Fibroblast of skin of left quadriceps (primary cell): ENCODE measurements at regions not wholly inside any gene's neighbourhood (a gene's known extent, or its start where the extent isn't known, plus 50 kb on each side); places are given as distances from the start of the nearest gene placed in this dataset.
"Not testable (repeated sequence)": the region's sequence is repeated elsewhere in the genome, so short reads cannot be mapped to it uniquely, and the experiment has no call there.

Source experiments
- DNase-seq, 2 experiments: peaks; one replicate each; pipeline ENCODE4 v3.0.0-alpha.2; 2013; ENCODE audit warnings: low read depth in 2 of 2

DNA sequence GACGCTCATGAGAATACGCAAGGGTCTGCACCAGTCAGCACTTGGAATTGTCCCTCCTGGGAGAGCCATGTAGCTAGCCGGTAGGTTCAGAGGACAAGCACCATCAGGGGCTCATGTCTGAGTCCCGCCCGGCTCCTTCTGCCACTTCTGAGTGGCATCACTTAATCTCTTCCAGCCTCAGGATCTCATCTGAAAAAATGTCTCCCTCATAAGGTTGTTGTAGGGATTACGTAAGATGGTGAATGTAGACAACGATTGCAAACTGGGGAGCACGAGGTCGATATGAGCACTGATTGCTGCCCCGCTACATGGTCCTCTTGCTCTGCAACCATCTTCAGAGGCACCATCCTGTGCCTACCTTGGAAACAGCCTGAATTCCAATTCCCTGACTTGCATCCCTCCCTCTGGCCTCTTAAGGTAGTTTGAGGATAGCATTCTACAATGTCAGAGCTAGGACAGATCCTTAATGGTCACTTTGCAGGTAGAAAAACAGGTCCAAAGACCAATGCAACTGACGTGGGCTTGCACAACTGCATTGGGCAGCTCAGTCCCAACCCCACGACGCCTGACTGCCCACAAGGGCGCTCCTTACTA is 115.8 kb upstream of the TMEM45B start:
- no peak for DNase-seq

DNA sequence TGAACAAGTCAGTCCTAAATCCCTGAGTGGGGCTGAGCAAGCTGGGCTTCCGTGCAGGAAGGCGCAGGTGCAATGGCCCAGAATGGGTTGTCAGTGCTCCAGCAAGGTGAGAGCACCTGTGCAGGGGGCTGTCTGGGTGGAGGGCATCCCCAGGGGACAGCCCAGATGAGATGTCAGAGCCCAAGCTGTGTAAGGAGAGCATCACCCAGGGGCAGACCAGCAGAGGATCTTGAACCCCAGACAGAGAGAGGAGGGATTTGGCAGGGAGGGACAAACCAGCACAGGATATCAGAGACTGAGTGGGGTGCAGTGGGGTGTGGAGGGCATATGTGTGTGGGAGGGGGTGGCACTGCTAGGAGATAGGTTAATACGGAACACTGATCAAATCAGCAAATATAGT is 114.9 kb upstream of the TMEM45B start:
- DNase-seq: no peak

DNA sequence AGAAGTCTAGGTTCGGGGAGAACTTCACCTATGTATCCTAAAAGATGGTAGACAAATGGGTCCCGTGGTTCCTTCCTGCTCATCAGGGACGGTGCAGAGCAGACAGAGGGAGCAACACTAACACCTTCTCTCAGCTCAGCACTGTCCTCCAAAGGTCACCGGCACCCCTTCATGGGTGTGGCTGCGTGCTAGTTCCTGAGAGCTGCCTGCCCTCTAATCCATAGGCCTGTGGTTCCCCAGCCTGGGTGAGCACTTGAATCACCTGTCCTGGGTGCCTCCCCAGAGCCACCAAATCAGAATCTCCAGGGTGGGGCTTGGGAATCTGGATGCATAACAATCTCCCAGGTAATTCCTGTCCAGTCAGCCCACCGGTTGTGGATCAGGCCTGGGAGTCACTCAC is 113.9 kb upstream of the TMEM45B start:
- no peak for DNase-seq

DNA sequence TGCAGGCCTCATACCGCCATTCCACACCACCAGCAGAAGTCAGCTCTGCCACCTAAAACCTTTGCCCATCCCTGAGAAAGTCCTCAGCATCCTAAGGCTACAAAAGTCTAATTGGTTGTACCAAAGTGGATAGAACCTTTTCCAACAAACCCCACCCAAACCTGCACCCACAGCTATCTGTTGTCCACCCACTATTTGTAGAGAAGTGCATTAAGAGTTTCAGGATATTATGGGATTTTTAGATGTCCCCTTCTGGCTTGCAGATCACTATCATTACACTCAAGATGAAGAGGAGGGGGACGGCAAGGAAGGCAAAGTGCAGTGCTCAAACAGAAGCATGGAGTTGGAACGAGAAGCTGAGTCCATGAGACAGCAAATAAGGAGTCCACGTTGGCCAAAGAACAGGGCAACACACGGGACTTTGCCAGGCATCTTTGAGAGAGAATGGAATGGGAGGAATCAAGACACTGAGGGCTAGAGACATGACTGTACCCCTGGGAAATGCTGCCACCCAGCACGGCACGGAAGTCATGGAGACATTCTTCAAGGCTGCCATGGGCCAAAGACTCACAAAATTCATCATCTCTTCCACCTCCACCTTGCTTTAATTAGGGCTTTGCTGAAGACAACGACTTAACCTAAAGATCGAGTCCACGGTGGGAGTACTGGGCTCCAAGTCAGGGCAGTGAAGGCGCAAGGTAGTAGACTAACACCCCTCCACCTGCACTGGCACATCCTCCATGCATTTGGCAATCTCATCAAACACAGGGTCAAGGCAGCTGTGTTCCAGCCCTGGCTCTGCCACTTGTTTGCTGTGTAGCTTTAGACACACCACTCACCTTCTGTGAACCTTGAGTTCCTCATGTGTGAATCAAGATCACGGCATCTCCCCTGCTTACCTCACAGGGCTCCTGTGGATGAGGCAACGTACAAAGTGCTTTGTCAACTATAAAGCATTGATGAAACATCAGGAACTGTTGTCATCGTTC is 112.9 kb upstream of the TMEM45B start:
- DNase-seq: no peak

DNA sequence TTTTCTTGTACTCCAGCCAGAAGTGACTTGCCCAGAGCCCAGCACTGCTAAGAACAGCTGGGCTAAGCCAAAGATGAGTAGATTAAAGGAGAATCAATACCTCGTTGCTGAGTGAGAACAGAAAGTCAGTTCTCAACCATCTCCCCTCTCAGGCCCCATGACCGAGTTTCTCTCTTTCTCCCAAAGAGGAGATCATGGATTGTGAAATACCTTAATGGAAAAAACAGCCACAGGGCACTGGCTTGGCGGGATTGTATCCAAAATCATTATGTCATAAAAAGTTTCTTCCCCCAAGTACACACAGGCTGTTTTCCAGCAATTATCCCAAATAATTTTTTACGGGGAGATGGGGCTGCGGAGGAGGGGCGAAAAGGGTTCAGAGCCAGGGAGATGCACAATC is 111.8 kb upstream of the TMEM45B start:
- no peak for DNase-seq

DNA sequence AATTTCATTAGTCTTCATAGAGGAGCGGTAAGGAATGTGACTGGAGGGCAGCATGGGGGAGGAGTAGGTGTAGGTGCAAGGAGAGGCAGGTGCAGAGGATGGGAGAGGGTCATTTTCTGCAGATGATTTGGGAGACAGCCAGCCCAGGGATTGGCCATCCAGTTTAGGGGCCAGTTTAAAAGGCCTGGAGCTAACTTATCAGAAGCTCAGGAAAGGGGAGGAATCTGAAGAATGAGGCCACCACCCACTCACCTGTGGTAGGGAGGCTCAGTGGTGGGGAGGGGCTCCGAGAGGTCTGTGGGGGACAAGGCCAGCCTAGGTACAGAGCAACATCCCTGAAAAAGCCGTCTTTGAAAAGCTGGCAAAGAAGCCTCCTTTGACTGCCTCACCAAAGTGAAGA is 110.8 kb upstream of the TMEM45B start:
- no peak for DNase-seq

DNA sequence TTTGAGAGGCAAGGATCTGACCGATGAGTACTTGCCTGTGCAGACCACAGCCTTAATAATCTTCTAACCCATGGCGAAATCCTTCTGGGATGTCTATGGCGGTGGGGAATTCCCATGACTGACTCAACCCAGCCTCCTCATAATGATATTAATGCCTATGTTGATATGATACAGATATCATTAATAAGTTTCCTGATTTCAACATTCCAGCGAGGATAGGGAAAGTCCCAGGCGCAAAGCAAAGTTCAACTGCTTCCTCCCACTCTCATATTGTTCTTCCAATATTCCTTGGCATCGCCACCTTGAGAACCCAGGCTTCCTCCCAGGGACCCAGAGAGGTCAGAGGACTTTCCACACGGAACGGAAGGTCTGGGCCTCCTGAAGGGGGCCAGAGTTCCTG is 110.3 kb upstream of the TMEM45B start:
- no peak for DNase-seq

DNA sequence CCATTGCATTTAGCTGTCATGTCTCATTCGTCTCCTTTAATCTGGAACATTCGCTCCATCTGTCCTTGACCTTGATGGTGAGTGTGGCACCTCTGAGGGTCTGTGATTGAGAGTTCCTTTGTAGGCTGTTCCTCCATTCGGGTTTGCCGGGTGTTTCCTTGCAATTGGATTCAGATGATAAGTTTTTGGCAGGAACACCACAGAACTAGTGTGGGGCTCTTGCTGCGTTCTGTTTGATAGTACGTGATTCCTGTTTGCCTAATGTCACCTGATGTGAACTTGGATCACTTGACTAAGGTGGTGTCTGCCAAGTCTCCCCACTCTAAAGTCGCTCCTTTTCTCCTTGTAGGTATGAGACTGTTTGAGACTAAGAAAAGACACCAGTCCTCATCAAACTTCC is 109.7 kb upstream of the TMEM45B start:
- DNase-seq: no peak

DNA sequence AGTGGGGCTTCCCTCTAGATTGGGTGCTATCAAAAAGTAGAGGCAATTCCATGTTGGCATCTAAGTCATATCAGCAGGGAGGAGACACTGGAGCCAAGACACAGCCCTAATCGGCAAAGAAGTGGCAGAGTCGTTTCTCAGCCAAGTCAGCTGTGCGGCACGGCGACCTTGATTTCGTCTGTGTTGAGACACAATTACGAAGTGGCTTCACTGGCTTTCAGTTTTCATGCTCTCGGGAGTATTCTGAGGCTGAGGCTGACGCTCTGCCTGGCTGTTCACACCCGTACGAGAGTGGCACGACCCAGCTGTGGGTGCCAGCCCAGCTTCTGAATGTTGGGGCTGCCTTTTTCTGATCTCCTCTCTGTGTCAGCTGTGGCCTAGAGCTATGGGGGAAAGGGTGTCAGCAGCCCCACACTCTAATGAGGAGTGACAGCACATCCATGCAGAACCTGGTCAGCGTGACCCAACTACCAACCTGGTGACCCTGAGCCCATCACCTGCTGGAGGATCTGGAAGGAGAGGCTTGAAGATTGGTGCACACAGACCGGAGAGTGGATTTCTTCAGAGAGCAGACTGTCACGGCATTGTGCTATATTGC is 105.7 kb upstream of the TMEM45B start:
- no peak for DNase-seq

DNA sequence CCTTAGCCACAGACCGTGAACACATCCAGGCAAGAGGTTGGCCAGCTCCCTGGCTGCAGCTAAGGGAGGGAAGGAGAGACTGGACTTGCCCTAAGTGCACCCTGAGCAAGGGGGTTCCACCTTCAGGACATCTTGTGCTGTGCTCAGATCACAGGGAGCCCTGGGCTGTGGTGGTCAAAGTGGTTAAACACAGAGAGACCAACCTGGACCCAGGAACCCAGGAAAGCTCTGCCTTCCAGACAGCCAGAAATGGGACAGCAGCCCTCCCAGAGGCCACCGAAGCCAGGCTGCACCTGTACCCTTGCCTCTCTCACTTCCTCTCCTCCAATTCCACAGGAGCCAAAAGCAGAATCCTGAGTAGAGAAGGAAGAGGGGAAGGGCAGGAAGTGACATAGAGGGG is 105.2 kb upstream of the TMEM45B start:
- no peak for DNase-seq

DNA sequence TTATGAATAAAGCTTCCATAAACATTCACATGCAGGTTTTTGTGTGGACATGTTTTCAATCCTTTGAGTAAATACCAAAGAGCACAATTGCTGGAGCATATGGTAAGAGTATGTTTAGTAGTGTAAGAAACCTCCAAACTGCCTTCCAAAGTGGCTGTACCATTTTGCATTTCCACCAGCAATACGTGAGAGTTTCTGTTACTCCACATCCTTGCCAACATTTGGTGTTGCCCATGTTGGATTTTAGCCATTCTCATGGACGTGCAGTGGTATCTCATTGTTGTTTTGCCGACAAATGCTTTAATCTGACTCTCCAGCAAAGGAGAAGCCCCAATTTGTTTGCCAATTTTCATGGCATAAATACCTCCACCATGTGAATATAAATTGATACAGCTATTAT is 103.9 kb upstream of the TMEM45B start:
- no peak for DNase-seq

DNA sequence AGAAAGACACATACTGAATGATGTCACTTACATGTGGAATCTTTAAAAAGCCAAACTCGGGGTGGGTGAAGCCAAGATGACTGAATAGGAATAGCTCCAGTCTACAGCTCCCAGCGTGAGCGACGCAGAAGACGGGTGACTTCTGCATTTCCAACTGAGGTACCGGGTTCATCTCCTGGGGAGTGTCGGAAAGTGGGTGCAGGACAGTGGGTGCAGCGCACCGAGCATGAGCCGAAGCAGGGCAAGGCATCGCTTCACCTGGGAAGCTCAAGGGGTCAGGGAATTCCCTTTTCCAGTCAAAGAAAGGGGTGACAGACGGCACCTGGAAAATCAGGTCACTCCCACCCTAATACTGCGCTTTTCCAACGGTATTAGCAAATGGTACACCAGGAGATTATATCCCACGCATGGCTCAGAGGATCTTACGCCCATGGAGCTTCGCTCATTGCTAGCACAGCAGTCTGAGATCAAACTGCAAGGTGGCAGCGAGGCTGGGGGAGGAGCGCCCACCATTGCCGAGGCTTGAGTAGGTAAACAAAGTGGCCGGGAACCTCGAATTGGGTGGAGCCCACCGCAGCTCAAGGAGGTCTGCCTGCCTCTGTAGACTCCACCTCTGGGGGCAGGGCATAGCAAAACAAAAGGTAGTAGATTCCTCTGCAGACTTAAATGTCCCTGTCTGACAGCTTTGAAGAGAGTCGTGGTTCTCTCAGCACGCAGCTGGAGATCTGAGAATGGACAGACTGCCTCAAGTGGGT is 103.0 kb upstream of the TMEM45B start:
- not testable (repeated sequence) for DNase-seq

DNA sequence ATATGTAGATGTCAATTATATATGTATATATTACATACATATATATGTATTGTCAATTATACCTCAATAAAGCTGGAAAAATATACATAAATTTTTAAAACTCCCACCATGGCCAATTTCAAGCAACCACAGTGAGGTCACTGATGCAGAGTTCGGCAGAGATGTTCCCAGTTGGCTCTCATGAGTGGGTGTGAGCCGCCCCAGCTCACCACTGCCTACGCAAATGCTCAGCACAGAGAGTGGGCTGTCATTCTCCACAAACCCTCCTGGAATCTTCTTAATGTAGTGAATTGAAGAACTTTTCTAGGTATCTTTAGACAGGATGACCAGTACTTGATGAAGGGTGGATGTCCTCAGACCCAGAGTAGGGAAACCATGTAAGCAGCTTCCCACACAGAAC is 96.6 kb upstream of the TMEM45B start:
- DNase-seq: no peak

DNA sequence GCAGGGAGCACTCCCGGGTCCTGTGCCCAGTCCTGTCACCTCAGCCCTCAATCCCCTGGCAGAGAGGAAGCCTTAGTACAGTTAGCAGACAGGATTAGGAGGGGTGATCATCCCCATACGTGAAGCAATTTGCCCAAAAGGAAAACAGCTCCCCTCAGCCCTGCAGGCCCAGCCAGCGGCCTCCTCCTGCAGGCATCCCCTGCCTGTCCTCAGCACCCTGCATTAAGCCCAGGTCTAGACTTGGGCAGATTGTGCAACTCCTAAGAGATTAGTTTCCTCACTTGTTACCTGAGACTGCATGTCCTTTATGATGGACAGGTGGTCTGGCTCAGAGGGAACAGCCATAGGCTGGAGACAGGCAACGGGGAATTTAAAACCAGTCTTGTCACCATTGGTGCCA is 95.5 kb upstream of the TMEM45B start:
- DNase-seq: no peak

DNA sequence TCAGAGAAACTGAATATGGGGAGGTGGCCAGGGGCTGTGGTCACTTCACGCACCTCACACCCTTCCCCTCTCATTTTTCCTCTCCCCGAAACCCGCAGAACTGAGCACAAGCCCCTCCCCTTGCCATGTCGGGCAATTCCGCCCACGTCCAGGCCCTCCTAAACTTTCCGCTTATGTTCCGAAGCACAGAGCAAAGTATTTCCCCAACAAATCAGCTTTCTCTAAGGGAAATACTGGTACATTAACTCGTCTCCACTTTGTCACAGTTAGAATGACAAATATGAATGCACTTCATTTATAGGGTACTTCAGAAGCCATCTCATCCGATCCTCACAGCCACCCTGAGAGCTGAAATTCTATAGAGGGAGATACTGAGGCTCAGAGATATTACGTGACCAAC is 94.7 kb upstream of the TMEM45B start:
- DNase-seq: no peak

DNA sequence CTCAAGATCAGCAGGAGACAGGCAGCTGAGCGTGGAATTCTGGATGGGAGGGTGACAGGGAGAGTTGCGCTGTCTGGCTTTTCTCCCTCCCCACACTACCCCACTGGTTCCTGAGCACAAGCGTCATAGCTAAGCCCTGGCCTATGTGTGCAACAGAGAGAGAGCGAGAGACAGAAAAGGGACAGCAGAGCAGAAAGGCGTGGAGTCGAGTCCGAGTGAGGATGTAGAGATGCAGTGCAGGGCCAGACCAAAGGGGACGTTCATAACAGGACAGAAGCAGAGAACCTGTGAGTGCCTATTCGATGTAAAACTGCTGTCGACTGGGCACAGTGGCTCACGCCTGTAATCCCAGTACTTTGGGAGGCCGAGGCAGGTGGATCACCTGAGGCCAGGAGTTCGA is 94.0 kb upstream of the TMEM45B start:
- no peak for DNase-seq

DNA sequence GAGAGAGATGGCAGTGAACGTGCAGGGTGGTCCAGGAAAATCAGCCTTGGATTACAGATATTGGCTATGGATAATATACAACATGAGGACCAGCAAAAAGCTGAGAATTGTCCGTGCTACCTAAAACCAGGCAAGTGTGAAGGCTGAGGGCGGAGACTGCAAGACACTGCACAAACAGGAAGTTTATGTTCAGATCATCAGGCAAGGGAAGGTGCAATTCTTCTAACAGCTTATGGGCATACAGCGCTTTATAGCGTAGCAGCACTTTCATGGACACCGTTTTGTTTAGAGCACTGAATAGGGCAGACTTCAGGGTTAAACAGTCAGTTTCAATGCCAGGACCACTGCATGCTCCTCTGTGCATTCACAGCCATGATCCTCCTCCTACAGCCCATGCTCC is 93.1 kb upstream of the TMEM45B start:
- DNase-seq: no peak

DNA sequence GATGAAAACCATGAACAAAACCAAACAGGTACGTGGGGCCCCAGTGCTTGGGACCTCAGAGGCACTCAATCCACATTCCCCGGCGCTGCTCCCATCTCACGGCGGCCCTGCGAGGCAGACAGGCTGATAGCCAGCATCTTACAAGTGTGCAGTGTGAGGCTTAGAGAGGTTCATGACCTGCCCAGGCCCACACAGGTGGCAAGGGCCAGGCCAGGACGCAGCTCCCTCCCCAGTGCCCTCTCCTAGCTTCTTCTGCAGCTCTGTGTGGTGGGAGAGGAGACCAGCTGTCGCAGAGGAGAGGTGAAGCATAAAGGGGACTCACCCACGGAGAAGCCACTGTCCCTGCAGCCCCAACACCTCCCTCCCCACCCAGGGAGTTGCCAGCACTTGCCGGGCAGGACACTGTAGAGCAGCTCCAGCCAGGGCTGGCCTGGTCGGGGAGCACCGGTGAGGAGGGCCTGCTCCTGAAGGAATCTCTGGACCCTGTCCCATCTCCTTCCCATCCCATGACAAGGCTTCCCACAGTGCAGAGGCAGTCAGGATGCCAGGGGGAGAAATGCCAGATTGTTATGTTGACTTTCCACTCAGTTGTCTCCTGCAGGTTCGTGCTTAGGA is 92.4 kb upstream of the TMEM45B start:
- no peak for DNase-seq

DNA sequence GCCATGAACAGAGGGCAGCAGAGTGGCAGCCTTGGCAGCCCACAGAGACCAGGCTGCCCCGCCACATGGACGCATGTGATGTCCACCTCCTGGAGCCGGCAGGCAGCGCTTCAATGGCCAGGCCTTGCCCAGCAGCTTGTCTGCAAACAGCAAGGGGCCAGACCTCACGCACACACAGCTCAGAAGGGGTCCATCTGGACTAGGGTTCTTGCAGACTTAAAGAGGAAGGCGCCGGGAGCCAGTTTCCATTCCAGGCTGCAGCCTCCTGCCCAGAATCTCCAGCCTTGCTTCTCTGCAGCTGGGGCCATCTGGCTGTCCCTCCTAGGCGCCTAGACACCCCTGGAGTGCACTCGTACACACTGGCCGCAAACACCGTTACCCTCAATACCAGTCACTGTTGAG is 91.9 kb upstream of the TMEM45B start:
- no peak for DNase-seq

DNA sequence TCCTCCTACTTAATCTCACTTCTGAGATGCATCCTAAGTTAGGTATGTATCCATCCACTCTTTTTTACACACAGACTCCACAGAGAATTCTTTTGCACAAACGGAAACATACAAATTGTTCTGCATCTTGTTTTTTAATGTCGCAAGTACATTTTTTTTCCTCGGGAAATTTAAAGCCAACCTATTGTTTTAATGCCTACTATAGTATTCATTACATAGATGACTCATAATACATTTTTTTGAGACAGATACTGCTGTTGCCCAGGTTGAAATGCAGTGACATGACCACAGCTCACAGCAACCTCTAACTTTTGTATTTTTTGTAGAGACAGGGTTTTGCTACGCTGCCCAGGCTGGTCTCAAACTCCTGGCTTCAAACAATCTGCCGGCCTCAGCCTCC is 90.8 kb upstream of the TMEM45B start:
- no peak for DNase-seq

DNA sequence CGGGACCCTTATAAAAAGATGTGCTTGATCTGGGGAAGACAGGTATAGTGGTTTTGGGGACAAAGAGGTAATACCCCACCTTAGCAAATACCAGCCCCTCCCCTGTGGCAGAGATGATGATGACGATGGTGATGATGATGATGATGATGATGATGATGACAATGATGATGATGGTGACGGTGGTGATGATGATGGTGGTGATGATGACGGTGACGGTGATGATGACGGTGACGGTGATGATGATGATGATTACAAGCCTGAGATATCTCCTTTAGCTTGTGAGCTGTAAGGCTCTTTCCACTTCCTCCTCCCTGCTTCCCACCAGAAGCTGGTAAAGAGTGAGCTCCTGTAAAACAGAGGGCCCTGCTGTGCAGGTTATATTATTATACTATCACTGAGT is 89.5 kb upstream of the TMEM45B start:
- no peak for DNase-seq

DNA sequence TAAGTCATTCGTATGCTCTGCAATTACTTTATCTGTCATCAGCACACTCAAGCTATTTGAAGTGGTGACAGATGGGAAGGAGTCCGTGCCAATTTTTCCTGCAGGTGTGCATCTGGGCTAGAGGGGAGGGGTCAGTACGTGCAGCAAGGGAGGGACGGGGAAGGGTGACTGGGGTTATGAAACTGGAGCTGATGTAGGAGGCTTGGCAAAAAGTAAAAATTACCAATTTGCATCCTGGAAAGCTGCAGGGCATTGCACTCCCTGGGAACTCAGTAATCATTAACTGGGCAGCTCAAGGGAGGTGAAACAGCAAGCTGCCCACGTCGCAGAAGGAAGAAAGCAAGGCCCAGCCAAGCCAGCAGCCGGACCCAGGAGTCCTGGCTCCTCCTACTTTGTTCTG is 87.1 kb upstream of the TMEM45B start:
- DNase-seq: no peak
